RWPE2 (cell line): ENCODE measurements at regions not wholly inside any gene's neighbourhood (a gene's known extent, or its start where the extent isn't known, plus 50 kb on each side); places are given as distances from the start of the nearest gene placed in this dataset.

ENCODE experiments used
- ATAC-seq: fragments of 200-7000 bp; cut with Tn5 transposase; 3 replicates; pipeline ENCODE4 v1.9.1; 2021; ENCODE audit warnings: low read depth
- DNase-seq: peaks from one replicate; pipeline ENCODE4 v3.0.0-alpha.2; 2020; ENCODE audit warnings: low spot score
- H3K27ac ChIP-seq: fragments of 450-650 bp; 2 replicates; pipeline ENCODE4 v1.5.1; 2017; ENCODE audit warnings: mild to moderate bottlenecking; ENCODE audit not compliant: poor library complexity, severe bottlenecking
- H3K27me3 ChIP-seq: fragments of 250-450 bp; sonication (Bioruptor Pico); 2 replicates; pipeline ENCODE4 v1.5.1; 2021; ENCODE audit warnings: mild to moderate bottlenecking, moderate library complexity; ENCODE audit not compliant: insufficient read depth, poor library complexity, severe bottlenecking
- H3K36me3 ChIP-seq: fragments of 250-450 bp; sonication (Bioruptor Pico); 2 replicates; pipeline ENCODE4 v1.5.1; 2020; ENCODE audit warnings: low read depth, mild to moderate bottlenecking, moderate library complexity
- H3K4me1 ChIP-seq: fragments of 250-450 bp; sonication (Bioruptor Pico); 2 replicates; pipeline ENCODE4 v1.5.1; 2021; ENCODE audit warnings: mild to moderate bottlenecking, moderate library complexity; ENCODE audit not compliant: insufficient read depth, poor library complexity, severe bottlenecking
- H3K4me3 ChIP-seq: fragments of 250-450 bp; sonication (Bioruptor Pico); 2 replicates; pipeline ENCODE4 v1.5.1; 2021; ENCODE audit warnings: mild to moderate bottlenecking, moderate library complexity; ENCODE audit not compliant: severe bottlenecking
- H3K9me3 ChIP-seq: fragments of 250-450 bp; sonication (Bioruptor Pico); 2 replicates; pipeline ENCODE4 v1.5.1; 2021; ENCODE audit warnings: mild to moderate bottlenecking, moderate library complexity; ENCODE audit not compliant: severe bottlenecking
- CTCF ChIP-seq: fragments of 450-650 bp; IDR thresholded peaks from one replicate; pipeline ENCODE4 v1.5.1; 2017; ENCODE audit warnings: mild to moderate bottlenecking, moderate library complexity; ENCODE audit not compliant: poor library complexity, severe bottlenecking

GRCh38 chr4:57877047-57877458 lies 766.9 kb upstream of the IGFBP7 start:
- no peak for DNase-seq
- no peak for ATAC-seq
- no peaks in the 10 kb centered on the region for H3K4me1 ChIP-seq
- no peaks in the 10 kb centered on the region for H3K9me3 ChIP-seq
- no peaks in the 10 kb centered on the region for H3K36me3 ChIP-seq
- H3K27me3 ChIP-seq = no peaks in the 10 kb centered on the region
- no peak for TF ChIP-seq CTCF
- H3K4me3 ChIP-seq = no peak overlapping the region
- H3K27ac ChIP-seq = no peak overlapping the region

GRCh38 chr4:57875829-57876392 lies 765.7 kb upstream of the IGFBP7 start:
- TF ChIP-seq CTCF = no peak
- Histone ChIP-seq H3K9me3 (no peaks in the 10 kb centered on the region), H3K4me1 (no peaks in the 10 kb centered on the region), H3K27me3 (no peaks in the 10 kb centered on the region), H3K4me3 (no peak overlapping the region), H3K36me3 (no peaks in the 10 kb centered on the region), H3K27ac (no peak overlapping the region)
- ATAC-seq (no peak), DNase-seq (no peak)

- no peaks in the 10 kb centered on the region for H3K36me3 ChIP-seq
- no peaks in the 10 kb centered on the region for H3K27me3 ChIP-seq
- H3K9me3 ChIP-seq = no peaks in the 10 kb centered on the region
- H3K27ac ChIP-seq = no peak overlapping the region
- no peaks in the 10 kb centered on the region for H3K4me1 ChIP-seq
- TF ChIP-seq CTCF = no peak
- H3K4me3 ChIP-seq = no peak overlapping the region
- DNase-seq (no peak), ATAC-seq (no peak)
Observed at GRCh38 chr4:57866468-57867171, 756.4 kb upstream of the IGFBP7 start.

- no peak overlapping the region for H3K27ac ChIP-seq
- no peaks in the 10 kb centered on the region for H3K4me1 ChIP-seq
- H3K9me3 ChIP-seq = no peaks in the 10 kb centered on the region
- TF ChIP-seq CTCF = no peak
- ATAC-seq = no peak
- no peak for DNase-seq
- no peaks in the 10 kb centered on the region for H3K36me3 ChIP-seq
- H3K27me3 ChIP-seq = no peaks in the 10 kb centered on the region
- no peak overlapping the region for H3K4me3 ChIP-seq
Observed at GRCh38 chr4:57865264-57865663, 755.1 kb upstream of the IGFBP7 start.

GRCh38 chr4:57854748-57855147 lies 744.6 kb upstream of the IGFBP7 start:
- no peak overlapping the region for H3K27ac ChIP-seq
- H3K4me1 ChIP-seq = no peaks in the 10 kb centered on the region
- H3K27me3 ChIP-seq = no peaks in the 10 kb centered on the region
- ATAC-seq (no peak), DNase-seq (no peak)
- H3K36me3 ChIP-seq = no peaks in the 10 kb centered on the region
- no peaks in the 10 kb centered on the region for H3K9me3 ChIP-seq
- TF ChIP-seq CTCF = no peak
- H3K4me3 ChIP-seq = no peak overlapping the region
